ENCODE measurements at regions not wholly inside any gene's neighbourhood (a gene's known extent, or its start where the extent isn't known, plus 50 kb on each side); places are given as distances from the start of the nearest gene placed in this dataset.
A peak's percentile ranks its signal among the peaks of the same experiment; 100 is the strongest.

- no peak for DNase-seq
Measured at GRCh38 chr6:14709900-14710299, 536.0 kb upstream of the JARID2 start.

GRCh38 chr6:14710421-14710820 is 535.4 kb upstream of the JARID2 start:
- DNase-seq, result no peak

- peak; percentile 50 to 52 for DNase-seq
Measured at GRCh38 chr6:14711056-14711703, 534.7 kb upstream of the JARID2 start.

- no peak for DNase-seq
Measured at GRCh38 chr6:14711704-14712379, 534.0 kb upstream of the JARID2 start.

DNA sequence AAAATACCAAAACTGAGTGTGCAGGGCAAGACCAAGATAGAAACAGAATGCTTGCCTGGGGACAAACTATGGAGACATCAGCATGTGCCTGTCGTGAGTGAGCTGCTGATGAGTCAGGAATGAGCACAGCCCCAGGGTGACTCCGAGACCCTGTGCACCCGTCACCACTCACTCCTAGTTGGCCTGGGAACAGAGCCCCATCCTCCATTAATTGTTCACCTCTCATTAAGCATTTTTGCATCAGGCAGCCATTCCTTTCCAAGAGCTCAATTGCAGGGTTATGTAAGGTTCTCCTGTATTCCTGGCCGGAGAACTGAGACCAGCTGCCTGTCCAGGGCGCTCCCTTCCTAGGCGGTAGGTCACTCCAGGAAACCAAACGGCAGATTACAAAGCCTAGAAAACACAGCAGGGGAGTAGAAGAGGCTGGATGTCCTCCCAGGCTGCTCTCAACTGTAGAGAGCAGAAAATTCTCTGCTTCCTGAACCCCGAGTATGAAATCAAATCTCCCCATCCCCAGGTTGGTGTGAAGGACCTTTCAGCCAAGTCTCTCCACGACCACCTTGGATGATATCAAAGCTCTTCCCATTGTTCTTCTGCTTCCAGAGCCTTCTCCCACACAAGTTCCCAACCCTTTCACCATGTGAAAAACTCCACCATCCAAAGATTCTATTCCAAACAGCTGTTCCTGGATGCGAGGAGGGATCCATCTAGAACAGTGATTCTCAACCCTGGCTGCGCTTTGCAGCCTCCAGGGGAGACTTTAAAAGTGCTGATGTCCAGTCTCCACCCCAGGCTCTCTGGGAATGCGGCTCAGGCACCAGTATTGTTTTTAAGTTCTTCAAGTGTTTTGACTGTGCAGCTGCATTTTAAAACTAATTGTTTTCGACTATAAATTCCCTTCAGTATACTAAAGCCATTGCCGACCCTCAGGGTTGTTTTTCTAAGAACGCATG is 532.6 kb upstream of the JARID2 start:
- DNase-seq, result no peak

DNA sequence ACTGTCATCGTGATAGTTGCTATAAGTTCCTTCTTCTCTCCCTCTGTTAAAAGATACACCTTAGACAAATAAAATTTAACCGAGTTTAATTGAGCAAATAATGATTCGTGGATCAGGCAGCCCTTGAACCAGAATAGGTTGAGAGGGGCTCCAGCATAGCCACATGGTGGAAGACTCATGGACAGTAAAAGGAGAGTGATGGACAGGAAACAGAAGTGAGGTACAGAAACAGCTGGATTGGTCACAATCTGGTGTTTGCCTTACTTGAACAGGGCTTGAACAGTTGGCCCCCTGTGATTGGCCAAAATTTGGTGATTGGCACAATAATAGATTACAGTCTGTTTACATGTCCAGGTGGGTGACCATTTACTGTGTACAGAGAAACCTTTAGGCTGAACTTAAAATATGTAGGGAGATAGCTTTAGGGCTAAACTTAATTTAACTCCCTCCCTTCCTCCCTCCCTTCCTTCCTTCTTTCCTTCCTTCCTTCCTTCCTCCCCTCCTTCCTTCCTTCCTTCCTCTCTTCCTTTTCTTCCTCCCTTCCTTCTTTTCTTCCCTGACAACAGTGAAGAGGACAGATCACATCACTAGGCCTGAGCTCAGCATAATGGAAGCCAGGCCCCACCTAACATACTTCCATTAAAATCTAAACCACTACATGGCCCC is 531.8 kb upstream of the JARID2 start:
- no peak for DNase-seq

DNA sequence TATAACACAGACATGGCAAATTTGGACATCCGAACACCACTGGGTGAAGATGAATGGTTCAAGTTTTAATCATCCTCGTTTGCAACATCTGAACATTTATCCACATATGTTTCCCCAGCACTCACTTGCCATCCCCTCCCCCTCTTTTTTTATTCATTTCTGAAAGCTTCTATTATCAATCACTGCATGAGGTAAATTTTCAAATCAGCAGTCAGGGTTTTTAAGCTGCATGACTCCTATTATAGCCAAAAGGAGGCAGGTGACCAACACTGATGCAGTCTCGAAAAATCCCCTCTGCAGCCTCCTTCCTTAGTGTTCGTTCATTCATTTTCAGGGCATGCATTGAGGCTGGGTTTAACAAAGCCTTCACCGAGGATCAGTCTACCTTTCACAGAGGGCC is 530.8 kb upstream of the JARID2 start:
- no peak for DNase-seq

GRCh38 chr6:14716499-14717146 is 529.2 kb upstream of the JARID2 start:
- no peak for DNase-seq

GRCh38 chr6:14717307-14717706 is 528.6 kb upstream of the JARID2 start:
- peak in 1 of 2 donors; percentile 31 for DNase-seq

GRCh38 chr6:14718861-14719260 is 527.0 kb upstream of the JARID2 start:
- no peak for DNase-seq

DNA sequence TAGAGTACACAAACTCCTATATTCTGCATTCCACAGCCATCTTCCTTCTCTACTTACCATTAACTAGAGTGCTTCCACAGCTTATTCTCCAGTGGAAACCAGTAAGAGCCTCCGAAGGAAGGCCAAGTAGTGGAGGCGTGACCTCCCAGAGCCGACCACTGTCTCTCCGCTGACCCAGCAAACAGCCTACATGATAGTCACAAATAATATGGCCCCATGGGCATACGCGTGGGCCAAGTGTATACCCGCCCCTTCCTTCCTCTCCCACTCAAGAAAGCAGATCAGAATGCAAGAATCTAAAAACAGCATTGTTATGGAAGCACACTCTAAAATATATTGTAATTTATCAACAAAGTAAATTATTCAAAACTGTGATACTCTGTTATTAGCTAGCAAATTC is 526.6 kb upstream of the JARID2 start:
- DNase-seq, result no peak

- no peak for DNase-seq
Measured at GRCh38 chr6:14720411-14721102, 525.3 kb upstream of the JARID2 start.

- DNase-seq, result no peak
Measured at GRCh38 chr6:14721103-14721758, 524.6 kb upstream of the JARID2 start.

DNA sequence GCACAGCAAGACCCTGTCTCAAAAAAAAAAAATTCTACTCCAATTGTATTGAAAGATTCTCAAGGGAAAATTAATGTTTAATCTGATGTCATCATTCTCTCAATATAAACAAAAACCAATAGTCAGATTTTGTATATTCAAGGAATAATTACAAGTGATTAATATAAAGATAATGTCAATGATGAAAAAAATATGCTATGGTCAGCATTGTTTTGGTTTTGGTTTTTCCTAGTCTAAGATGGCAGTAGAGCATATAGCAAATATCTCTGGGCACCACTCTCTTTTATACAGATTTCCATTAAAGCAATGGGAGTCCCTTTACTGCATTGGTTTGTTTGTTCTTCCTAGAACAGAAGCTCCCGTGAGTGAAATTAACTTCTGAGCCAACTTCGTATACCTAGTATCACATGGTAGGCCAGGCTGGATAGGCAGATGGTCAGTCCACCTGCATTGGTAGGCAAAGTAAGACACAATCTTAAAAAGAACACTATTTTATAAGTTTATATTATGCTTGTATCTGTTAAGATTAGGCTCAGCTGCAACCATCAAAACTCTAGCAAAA is 523.8 kb upstream of the JARID2 start:
- DNase-seq, result no peak

DNA sequence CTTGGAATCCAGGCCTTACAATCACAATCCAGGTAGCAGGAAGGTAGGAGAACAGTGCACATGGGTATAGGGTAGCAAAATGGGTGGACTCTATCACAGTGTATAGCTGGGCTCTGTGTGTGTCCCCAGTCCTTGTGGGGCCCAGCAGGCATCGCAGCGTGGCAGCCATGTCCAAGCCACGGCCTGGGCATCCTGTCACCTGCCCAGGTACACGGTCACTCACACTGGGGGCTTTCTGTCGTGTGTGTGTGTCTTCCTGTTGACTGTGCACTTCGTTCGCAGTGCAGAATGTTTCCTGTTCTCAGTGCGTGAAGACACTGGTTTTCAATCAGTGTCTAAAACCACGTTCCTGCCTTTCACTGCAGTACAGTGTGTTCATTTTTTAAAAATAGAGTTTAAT is 523.2 kb upstream of the JARID2 start:
- DNase-seq, result no peak

DNA sequence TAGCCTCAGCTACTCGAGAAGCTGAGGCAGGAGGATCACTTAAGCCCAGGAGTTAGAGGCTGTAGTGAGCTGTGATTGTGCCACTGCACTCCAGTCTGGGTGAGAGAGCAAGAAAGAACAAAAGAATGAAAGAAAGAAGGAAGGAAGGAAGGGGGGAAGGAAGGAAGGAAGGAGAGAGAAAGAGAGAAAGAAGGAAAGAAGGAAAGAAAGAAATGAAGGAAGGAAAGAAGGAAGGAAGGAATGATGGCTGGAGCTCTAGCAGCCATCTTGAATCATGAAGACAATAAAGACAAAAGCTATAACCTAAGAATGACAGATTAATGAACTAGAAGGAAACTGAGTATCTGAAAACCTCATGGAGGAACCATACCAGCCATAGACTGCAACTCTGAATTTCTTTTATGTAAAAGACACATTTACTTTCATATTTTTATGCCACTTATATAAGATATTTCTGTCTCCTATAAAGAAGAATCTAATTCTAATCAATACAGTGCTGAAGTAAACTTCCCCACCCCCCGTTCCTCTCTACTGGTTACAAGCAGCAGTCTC is 522.3 kb upstream of the JARID2 start:
- no peak for DNase-seq

DNA sequence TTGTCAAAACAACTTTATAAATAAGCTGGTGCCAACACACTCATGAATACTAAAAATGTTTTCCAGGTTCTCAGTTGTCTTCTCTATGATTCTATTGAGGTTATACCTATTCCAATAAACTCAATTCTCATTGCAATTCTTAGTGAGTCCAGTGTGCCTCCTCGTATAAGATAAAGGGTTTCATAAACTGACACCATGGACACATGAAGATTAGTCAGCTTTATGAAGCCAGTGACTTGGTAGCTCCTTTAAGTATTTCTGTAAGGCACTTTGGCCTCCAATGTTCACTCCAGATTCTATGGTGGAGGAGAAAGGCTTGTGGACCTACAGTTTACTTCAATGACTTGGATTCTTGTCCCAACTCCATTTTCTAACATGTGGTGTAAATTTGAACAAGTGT is 521.3 kb upstream of the JARID2 start:
- no peak for DNase-seq

DNA sequence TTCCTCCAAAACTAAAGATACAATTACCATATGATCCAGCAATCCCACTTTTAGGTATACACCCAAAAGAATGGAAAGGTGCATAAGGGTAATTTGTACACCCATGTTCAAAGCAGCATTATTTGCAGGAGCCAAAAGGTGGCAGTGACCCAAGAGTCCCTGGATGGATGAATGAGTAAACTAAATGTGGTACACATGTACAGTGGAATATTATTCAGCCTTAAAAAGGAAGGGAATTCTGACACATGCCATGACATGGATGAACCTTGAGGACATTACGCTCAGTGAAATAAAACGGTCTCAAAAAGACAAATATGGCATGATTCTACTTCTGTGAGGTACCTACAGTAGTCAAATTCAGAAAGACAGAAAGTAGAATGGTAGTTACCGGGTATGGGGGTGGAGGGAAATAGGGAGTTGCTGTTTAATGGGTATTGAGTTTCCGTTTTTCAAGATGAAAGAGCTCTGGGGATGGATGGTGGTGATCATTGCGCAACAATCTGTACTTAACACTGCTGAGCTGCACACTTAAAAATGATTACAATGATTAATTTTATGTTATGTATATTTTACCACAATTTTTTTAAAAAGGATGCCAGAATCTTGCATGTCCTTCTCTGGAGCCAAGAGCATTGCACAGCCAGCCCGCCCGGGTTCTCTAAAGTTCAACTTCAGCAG is 518.9 kb upstream of the JARID2 start:
- DNase-seq, result no peak

DNA sequence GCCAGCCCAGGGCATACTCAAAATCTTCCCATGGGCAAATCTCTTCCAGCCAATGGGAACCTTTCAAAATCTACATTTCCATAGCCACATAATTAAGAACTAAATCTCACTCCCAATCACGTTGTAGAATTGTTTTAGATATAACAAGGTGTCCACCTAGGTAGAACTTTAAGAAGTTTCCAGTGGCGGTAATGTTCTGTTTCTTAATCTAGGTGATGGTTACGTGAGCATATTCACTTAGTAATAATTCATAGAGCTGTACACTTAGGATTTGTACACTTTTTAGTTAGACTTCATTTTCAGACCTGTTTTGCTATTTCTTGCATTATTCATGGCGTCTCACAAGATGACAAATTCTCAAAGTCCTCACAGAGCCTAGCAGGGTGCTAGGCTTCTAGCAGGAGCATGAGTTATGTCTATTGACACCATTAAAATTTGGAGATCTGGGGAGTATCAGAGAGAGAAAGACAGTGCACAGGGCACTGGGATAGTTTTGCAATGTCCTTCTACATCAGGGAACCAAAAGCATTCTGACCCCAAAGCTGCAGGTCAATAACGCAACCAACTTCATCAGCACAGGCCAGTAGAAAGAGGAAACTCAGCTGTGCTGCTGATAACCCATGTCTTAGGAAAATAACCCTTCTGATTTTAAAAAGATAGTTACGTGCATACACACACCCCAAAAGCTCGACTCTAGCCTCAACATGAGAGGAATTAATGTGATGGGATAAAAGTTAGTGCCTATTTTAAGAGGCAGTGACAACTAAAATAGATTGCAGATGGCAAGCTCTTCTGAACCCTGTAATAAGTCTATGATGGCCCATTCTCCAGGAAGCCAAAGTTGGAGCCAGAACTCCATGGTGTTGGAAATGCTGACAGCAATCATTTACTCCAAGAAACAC is 518.1 kb upstream of the JARID2 start:
- no peak for DNase-seq

Data from activated CD4-positive, alpha-beta T cell treated with anti-CD3 and anti-CD28 coated beads for 4 hours (primary cell).